K562 (cell line): ENCODE measurements at regions not wholly inside any gene's neighbourhood (a gene's known extent, or its start where the extent isn't known, plus 50 kb on each side); places are given as distances from the start of the nearest gene placed in this dataset.

Experiments
- ATAC-seq: fragments of 200-7000 bp; cut with Tn5 transposase; 3 replicates; pipeline ENCODE4 v1.9.1; 2020; ENCODE audit warnings: moderate library complexity
- BruUV-seq: library from RNA; stranded (reverse); fragments of 400-500 nt; replicated peaks from 2 replicates; lab custom pipeline; 2021; lab: Mats Ljungman, UMichigan
- CTCF ChIA-PET: fragments of 300-600 bp; formaldehyde crosslinking; extraction: SDS; loops from one replicate; lab custom pipeline; 2021; ENCODE audit warnings: low intra/inter-chr PET ratio; lab: Yijun Ruan, JAX
- POLR2A ChIA-PET: fragments of 300-600, 350-650 bp; sonication (Branson Sonifier 250); formaldehyde crosslinking; extraction: SDS; loops from one replicate; lab custom pipeline; 2021; ENCODE audit warnings: antibody characterized with exemption, inconsistent platforms; lab: Yijun Ruan, JAX
- DNase-seq, 4 experiments: peaks; one replicate each; pipeline versions ENCODE4 v3.0.0 to v3.0.0-alpha.2; 2011 to 2018; ENCODE audit warnings: low spot score in 3 of 4, mixed read lengths in 3 of 4; ENCODE audit errors: extremely low read depth in 1 of 4
- FAIRE-seq: peaks from 2 replicates; lab custom pipeline; 2011; peaks lifted over from hg19 to GRCh38; lab: Jason Lieb, UNC
- H2AFZ ChIP-seq: 2 replicates; pipeline ENCODE4 v1.6.0; 2011; ENCODE audit warnings: low read depth, low read length, control low read depth, inconsistent platforms
- H3K27ac ChIP-seq: fragments of 200-600 bp; 3 replicates; pipeline ENCODE4 v1.8.0; 2011; ENCODE audit warnings: low read depth, mild to moderate bottlenecking, control low read depth, inconsistent platforms, low read length, moderate library complexity, mixed read lengths; ENCODE audit errors: extremely low read depth
- H3K27me3 ChIP-seq, 2 experiments: fragments of 300-600 bp in 1 of 2; 2 replicates in 1 of 2; 3 replicates in 1 of 2; pipeline versions ENCODE4 v1.6.0 to v1.8.0; 2011; ENCODE audit warnings: inconsistent platforms in 2 of 2, low read length in 2 of 2, mild to moderate bottlenecking in 1 of 2, mixed read lengths in 1 of 2, moderate library complexity in 1 of 2; ENCODE audit not compliant: control insufficient read depth in 2 of 2, insufficient read depth in 2 of 2
- H3K36me3 ChIP-seq: fragments of 300-600 bp; 3 replicates; pipeline ENCODE4 v1.8.0; 2011; ENCODE audit warnings: mild to moderate bottlenecking, low read length, inconsistent platforms; ENCODE audit not compliant: control insufficient read depth, insufficient read depth
- H3K4me1 ChIP-seq, 2 experiments: fragments of 200-600 bp in 1 of 2; replicated peaks in 1 of 2; 2 replicates in 1 of 2; 3 replicates in 1 of 2; pipeline versions ENCODE4 v1.5.1 to v1.8.0; 2011; ENCODE audit warnings: inconsistent platforms in 2 of 2, low read length in 2 of 2, mild to moderate bottlenecking in 1 of 2, mixed read lengths in 1 of 2, moderate library complexity in 1 of 2; ENCODE audit not compliant: control insufficient read depth in 2 of 2, insufficient read depth in 2 of 2
- H3K4me2 ChIP-seq: 2 replicates; pipeline ENCODE4 v1.6.1; 2011; ENCODE audit warnings: low read length, control low read depth, inconsistent platforms, mixed read lengths; ENCODE audit not compliant: insufficient read depth
- H3K4me3 ChIP-seq: fragments of 200-600 bp; sonication (generic), shearing (Covaris generic); 2 replicates; pipeline ENCODE4 v1.5.1; 2016; ENCODE audit warnings: control low read depth, inconsistent platforms
- H3K79me2 ChIP-seq: fragments of 200-600 bp; 3 replicates; pipeline ENCODE4 v1.8.0; 2011; ENCODE audit warnings: low read length, inconsistent platforms; ENCODE audit not compliant: control insufficient read depth, insufficient read depth
- H3K9ac ChIP-seq, 2 experiments: 2 replicates each; pipeline versions ENCODE4 v1.6.0 to v1.6.1; 2011; ENCODE audit warnings: low read depth in 2 of 2, low read length in 2 of 2, control low read depth in 1 of 2, inconsistent platforms in 1 of 2, mild to moderate bottlenecking in 1 of 2, mixed read lengths in 1 of 2; ENCODE audit not compliant: insufficient read depth in 1 of 2
- H3K9me1 ChIP-seq: one replicate; pipeline ENCODE4 v1.6.0; 2011; ENCODE audit warnings: inconsistent platforms, mild to moderate bottlenecking, low read length, moderate library complexity; ENCODE audit not compliant: control insufficient read depth, insufficient read depth
- H3K9me3 ChIP-seq: replicated peaks from 2 replicates; pipeline ENCODE4 v1.5.1; 2011; ENCODE audit warnings: low read depth, low read length, inconsistent platforms; ENCODE audit not compliant: control insufficient read depth, insufficient read depth
- H4K20me1 ChIP-seq: replicated peaks from 2 replicates; pipeline ENCODE4 v1.6.1; 2011; ENCODE audit warnings: low read length, inconsistent platforms, mixed read lengths; ENCODE audit not compliant: control insufficient read depth, insufficient read depth
- AFF4 ChIP-seq: sonication (generic); formaldehyde crosslinking; IDR thresholded peaks from 2 replicates; pipeline ENCODE4 v1.8.0; 2023; ENCODE audit warnings: mild to moderate bottlenecking, missing genetic modification reagents
- DIDO1 ChIP-seq: fragments of 450-650 bp; IDR thresholded peaks from 2 replicates; pipeline ENCODE4 v1.6.1; 2016; ENCODE audit warnings: low read depth, missing biosample characterization, missing genetic modification characterization
- HNRNPL ChIP-seq: fragments of 200-400 bp; formaldehyde crosslinking; IDR thresholded peaks from 2 replicates; pipeline ENCODE4 v1.6.1; 2017; ENCODE audit warnings: low read depth, mild to moderate bottlenecking, low read length
- NR2C2 ChIP-seq, 2 experiments: fragments of 200-800 bp in 1 of 2; sonication (Bioruptor generic) in 1 of 2; sonication (generic) in 1 of 2; formaldehyde crosslinking in 1 of 2; IDR thresholded peaks; 2 replicates each; pipeline versions ENCODE4 v1.6.1 to v1.8.0; 2016 to 2022; ENCODE audit warnings: mild to moderate bottlenecking in 1 of 2, missing compliant biosample characterization in 1 of 2, missing genetic modification characterization in 1 of 2, missing genetic modification reagents in 1 of 2
- PRPF4 ChIP-seq: fragments of 200-400 bp; formaldehyde crosslinking; IDR thresholded peaks from one replicate; pipeline ENCODE4 v1.6.1; 2017; ENCODE audit warnings: low read length, low read depth, mild to moderate bottlenecking; ENCODE audit not compliant: insufficient read depth, poor library complexity, severe bottlenecking
- TCF15 ChIP-seq: fragments of 250-450 bp; sonication (Bioruptor Pico); IDR thresholded peaks from 2 replicates; pipeline ENCODE4 v1.8.0; 2022; ENCODE audit warnings: moderate library complexity, mild to moderate bottlenecking, inconsistent platforms
- ZNF121 ChIP-seq: sonication (generic); formaldehyde crosslinking; conservative IDR thresholded peaks from 2 replicates; pipeline ENCODE4 v1.8.0; 2022; ENCODE audit warnings: missing genetic modification reagents
- ZNF124 ChIP-seq: sonication (generic); formaldehyde crosslinking; IDR thresholded peaks from 2 replicates; pipeline ENCODE4 v1.8.1; 2022; ENCODE audit warnings: missing genetic modification reagents
- ZNF324 ChIP-seq: fragments of 250-450 bp; sonication (Bioruptor Pico); IDR thresholded peaks from 2 replicates; pipeline ENCODE4 v1.4.0; 2020; ENCODE audit warnings: mild to moderate bottlenecking
- ZNF586 ChIP-seq: fragments of 450-650 bp; formaldehyde crosslinking; conservative IDR thresholded peaks from 2 replicates; pipeline ENCODE4 v1.4.0; 2020; ENCODE audit warnings: mild to moderate bottlenecking, moderate library complexity
- ZNF77 ChIP-seq: fragments of 250-450 bp; sonication (Bioruptor Pico); IDR thresholded peaks from 2 replicates; pipeline ENCODE4 v1.5.0; 2020
- ZZZ3 ChIP-seq: fragments of 450-650 bp; IDR thresholded peaks from 2 replicates; pipeline ENCODE4 v1.6.1; 2016; ENCODE audit warnings: antibody characterized with exemption, mild to moderate bottlenecking, moderate library complexity
- WGBS: fragments of 100-300 bp; shearing (Covaris generic); methylation state at CpG from one replicate; pipeline ENCODE4 v1.1.6; 2016; ENCODE audit warnings: low coverage, mixed read lengths; ENCODE audit not compliant: insufficient coverage; ENCODE audit errors: missing lambda C conversion rate; 5-methylcytosine and 5-hydroxymethylcytosine counted together
- in situ Hi-C: fragments of 300-500 bp; cut with MboI; formaldehyde crosslinking; loops from 4 replicates; pipeline ENCODE4 v1.15.0; 2018; ENCODE audit warnings: inconsistent platforms, mixed read lengths
- intact Hi-C: fragments of 100-400 bp; cut with micrococcal nuclease; formaldehyde crosslinking; loops from 2 replicates; pipeline ENCODE4 v1.14.2; 2022

GRCh38 chr20:57801581-57801980 lies 91.8 kb upstream of the PMEPA1 start:
- Histone ChIP-seq H3K27me3 (peaks cover 0 to 11% of the 10 kb centered on the region in 2 experiments; a peak in 1 of 5 replicates), H3K9me1 (no peaks in the 10 kb centered on the region), H3K4me1 (no peaks in the 10 kb centered on the region)
- no peak for FAIRE-seq
- POLR2A ChIA-PET, result no interaction called here
- TF ChIP-seq TCF15 (CRISPR knock-in tag), result no peak
- no peak for TF ChIP-seq AFF4 (CRISPR knock-in tag)
- no peak for TF ChIP-seq ZNF121 (CRISPR knock-in tag)
- TF ChIP-seq ZNF324 (CRISPR knock-in tag), result no peak
- no peak for TF ChIP-seq PRPF4
- TF ChIP-seq ZNF586 (CRISPR knock-in tag), result no peak
- TF ChIP-seq ZZZ3, result no peak
- TF ChIP-seq NR2C2 (CRISPR knock-in tag; IDR thresholded peaks at IDR 0.05), result no peak
- no peak for TF ChIP-seq NR2C2 (tag; IDR thresholded peaks at IDR 0.05)
- no peak for TF ChIP-seq DIDO1 (tag)
- no peak for TF ChIP-seq ZNF77
- TF ChIP-seq ZNF124 (CRISPR knock-in tag), result no peak
- TF ChIP-seq HNRNPL, result no peak
- TF ChIP-seq, all 486 proteins: peak for 0
- Histone ChIP-seq H4K20me1 (peaks cover 4% of the 10 kb centered on the region; the same call in 1 of the 2 replicates), H3K36me3 (no peaks in the 10 kb centered on the region), H3K9me3 (no peaks in the 10 kb centered on the region), H2AFZ (no peak overlapping the region), H3K9ac (no peak overlapping the region), H3K79me2 (no peaks in the 10 kb centered on the region), H3K4me2 (no peak overlapping the region), H3K27ac (no peak overlapping the region), H3K4me3 (no peak overlapping the region)
- 0% methylated on average over 5 of the region's 5 CpGs for WGBS
- ATAC-seq (no peak), DNase-seq (no peak)
- CTCF ChIA-PET, result no interaction called here
- in situ Hi-C loops (no loop called here), intact Hi-C loops (no loop called here)
- BruUV-seq, result no TSS peak
